Endothelial cell of hepatic sinusoid (primary cell): ENCODE measurements at regions not wholly inside any gene's neighbourhood (a gene's known extent, or its start where the extent isn't known, plus 50 kb on each side); places are given as distances from the start of the nearest gene placed in this dataset.

Source experiments
- in situ Hi-C: cut with HindIII; loops from 2 replicates; pipeline ENCODE4 v1.10.0; 2017; ENCODE audit warnings: low sequenced_read_pairs

GRCh38 chr20:11604339-11604738, 313.4 kb upstream of the BTBD3 start:
- in situ Hi-C loops: no loop called here

GRCh38 chr20:11607047-11607446, 310.6 kb upstream of the BTBD3 start:
- in situ Hi-C loops: no loop called here

- in situ Hi-C loops: no loop called here
These were observed 309.0 kb upstream of the BTBD3 start for GRCh38 chr20:11608736-11609135.

GRCh38 chr20:11624704-11625103, 293.0 kb upstream of the BTBD3 start:
- in situ Hi-C loops: no loop called here

GRCh38 chr20:11626551-11626950, 291.1 kb upstream of the BTBD3 start:
- in situ Hi-C loops: no loop called here

- in situ Hi-C loops: no loop called here
These were observed 274.8 kb upstream of the BTBD3 start for GRCh38 chr20:11642866-11643265.

- in situ Hi-C loops: no loop called here
These were observed 271.3 kb upstream of the BTBD3 start for GRCh38 chr20:11646359-11646758.

- in situ Hi-C loops: no loop called here
These were observed 267.1 kb upstream of the BTBD3 start for GRCh38 chr20:11650566-11650965.

- in situ Hi-C loops: no loop called here
These were observed 266.6 kb upstream of the BTBD3 start for GRCh38 chr20:11651138-11651537.

- in situ Hi-C loops: no loop called here
These were observed 266.0 kb upstream of the BTBD3 start for GRCh38 chr20:11651647-11652046.

GRCh38 chr20:11652128-11652527, 265.6 kb upstream of the BTBD3 start:
- in situ Hi-C loops: no loop called here

- in situ Hi-C loops: no loop called here
These were observed 262.9 kb upstream of the BTBD3 start for GRCh38 chr20:11654766-11655165.

GRCh38 chr20:11660673-11661072, 257.0 kb upstream of the BTBD3 start:
- in situ Hi-C loops: no loop called here

- in situ Hi-C loops: no loop called here
These were observed 246.6 kb upstream of the BTBD3 start for GRCh38 chr20:11671015-11671511.

- in situ Hi-C loops: no loop called here
These were observed 244.7 kb upstream of the BTBD3 start for GRCh38 chr20:11672959-11673358.

GRCh38 chr20:11675920-11676629, 241.6 kb upstream of the BTBD3 start:
- in situ Hi-C loops: no loop called here

GRCh38 chr20:11676630-11677287, 240.9 kb upstream of the BTBD3 start:
- in situ Hi-C loops: no loop called here

- in situ Hi-C loops: no loop called here
These were observed 240.3 kb upstream of the BTBD3 start for GRCh38 chr20:11677428-11677827.

GRCh38 chr20:11677836-11678235, 239.9 kb upstream of the BTBD3 start:
- in situ Hi-C loops: no loop called here

GRCh38 chr20:11682285-11682684, 235.4 kb upstream of the BTBD3 start:
- in situ Hi-C loops: no loop called here

GRCh38 chr20:11686195-11686594, 231.5 kb upstream of the BTBD3 start:
- in situ Hi-C loops: no loop called here

- in situ Hi-C loops: no loop called here
These were observed 230.7 kb upstream of the BTBD3 start for GRCh38 chr20:11686820-11687543.
